ENCODE measurements at regions not wholly inside any gene's neighbourhood (a gene's known extent, or its start where the extent isn't known, plus 50 kb on each side); places are given as distances from the start of the nearest gene placed in this dataset.

GRCh38 chr11:104408630-104409029 lies 244.7 kb upstream of the PDGFD start:
- TF ChIP-seq CTCF (IDR thresholded peaks at IDR 0.05) = no peak
- ATAC-seq = no peak
- Histone ChIP-seq H3K4me3 (no peak overlapping the region), H3K27ac (no peak overlapping the region), H3K36me3 (no peaks in the 10 kb centered on the region), H3K4me1 (no peaks in the 10 kb centered on the region), H3K9me3 (no peaks in the 10 kb centered on the region), H3K27me3 (no peaks in the 10 kb centered on the region)
- DNase-seq = no peak
- intact Hi-C loops (cut with DNase I) = no loop called here

- H3K4me3 ChIP-seq = no peak overlapping the region
- DNase-seq (no peak), ATAC-seq (no peak)
- no peak overlapping the region for H3K27ac ChIP-seq
- intact Hi-C loops (cut with DNase I) = no loop called here
- no peak for TF ChIP-seq CTCF (IDR thresholded peaks at IDR 0.05)
- H3K36me3 ChIP-seq = no peaks in the 10 kb centered on the region
- H3K4me1 ChIP-seq = no peaks in the 10 kb centered on the region
- no peaks in the 10 kb centered on the region for H3K27me3 ChIP-seq
- no peaks in the 10 kb centered on the region for H3K9me3 ChIP-seq
Observed at GRCh38 chr11:104405277-104405676, 241.3 kb upstream of the PDGFD start.

GRCh38 chr11:104404231-104405175 lies 240.6 kb upstream of the PDGFD start:
- Histone ChIP-seq H3K27ac (no peak overlapping the region), H3K27me3 (no peaks in the 10 kb centered on the region), H3K9me3 (no peaks in the 10 kb centered on the region), H3K36me3 (no peaks in the 10 kb centered on the region), H3K4me3 (no peak overlapping the region), H3K4me1 (no peaks in the 10 kb centered on the region)
- no peak for ATAC-seq
- no peak for DNase-seq
- intact Hi-C loops (cut with DNase I) = no loop called here
- no peak for TF ChIP-seq CTCF (IDR thresholded peaks at IDR 0.05)

GRCh38 chr11:104402812-104403521 lies 239.0 kb upstream of the PDGFD start:
- H3K36me3 ChIP-seq = no peaks in the 10 kb centered on the region
- H3K4me1 ChIP-seq = no peaks in the 10 kb centered on the region
- ATAC-seq = no peak
- H3K9me3 ChIP-seq = no peaks in the 10 kb centered on the region
- DNase-seq = no peak
- H3K4me3 ChIP-seq = no peak overlapping the region
- TF ChIP-seq CTCF (IDR thresholded peaks at IDR 0.05) = no peak
- H3K27me3 ChIP-seq = no peaks in the 10 kb centered on the region
- intact Hi-C loops (cut with DNase I) = no loop called here
- no peak overlapping the region for H3K27ac ChIP-seq

- no peaks in the 10 kb centered on the region for H3K4me1 ChIP-seq
- H3K4me3 ChIP-seq = no peak overlapping the region
- H3K27ac ChIP-seq = no peak overlapping the region
- TF ChIP-seq CTCF (IDR thresholded peaks at IDR 0.05) = no peak
- H3K9me3 ChIP-seq = no peaks in the 10 kb centered on the region
- no peak for ATAC-seq
- no peaks in the 10 kb centered on the region for H3K36me3 ChIP-seq
- intact Hi-C loops (cut with DNase I) = no loop called here
- H3K27me3 ChIP-seq = no peaks in the 10 kb centered on the region
- DNase-seq = no peak
Observed at GRCh38 chr11:104394508-104394907, 230.6 kb upstream of the PDGFD start.

Measured in left lung (tissue), 4 donors.